Heart left ventricle (tissue), 16 donors: ENCODE measurements at regions not wholly inside any gene's neighbourhood (a gene's known extent, or its start where the extent isn't known, plus 50 kb on each side); places are given as distances from the start of the nearest gene placed in this dataset.

Experiments used
- ATAC-seq, 4 donors: fragments of 200-7000 bp; cut with Tn5 transposase; one replicate each; pipeline ENCODE4 v1.9.1; 2020 to 2022; ENCODE audit warnings: moderate library complexity in 4 of 4, mild to moderate bottlenecking in 3 of 4, moderate number of reproducible peaks in 1 of 4
- DNase-seq, 5 donors: peaks; one replicate each; pipeline ENCODE4 v3.0.0-alpha.2; 2020
- H3K27ac ChIP-seq, 12 donors: fragments of 200-600 bp; sonication (generic) in 4 of 12; one replicate each; pipeline versions ENCODE4 v1.5.0 to v1.8.0; 2016 to 2022; ENCODE audit warnings: mild to moderate bottlenecking in 2 of 12
- H3K27me3 ChIP-seq, 9 donors: fragments of 200-600 bp; sonication (generic) in 2 of 9; one replicate each; pipeline versions ENCODE4 v1.5.1 to v1.8.0; 2016 to 2022; ENCODE audit warnings: mild to moderate bottlenecking in 3 of 9
- H3K36me3 ChIP-seq, 9 donors: fragments of 200-600 bp; sonication (generic) in 2 of 9; one replicate each; pipeline versions ENCODE4 v1.5.0 to v1.8.0; 2018 to 2022; ENCODE audit warnings: mild to moderate bottlenecking in 2 of 9
- H3K4me1 ChIP-seq, 12 donors: fragments of 200-600 bp; sonication (generic) in 4 of 12; one replicate each; pipeline versions ENCODE4 v1.5.0 to v1.8.0; 2016 to 2022; ENCODE audit warnings: mild to moderate bottlenecking in 3 of 12
- H3K4me3 ChIP-seq, 12 donors: fragments of 200-600 bp; sonication (generic) in 4 of 12; one replicate each; pipeline versions ENCODE4 v1.5.0 to v1.8.0; 2017 to 2022; ENCODE audit warnings: mild to moderate bottlenecking in 9 of 12, moderate library complexity in 4 of 12
- H3K9me3 ChIP-seq, 12 donors: fragments of 200-600 bp; sonication (generic) in 4 of 12; one replicate each; pipeline versions ENCODE4 v1.5.0 to v1.8.0; 2016 to 2022; ENCODE audit warnings: mild to moderate bottlenecking in 1 of 12
- CTCF ChIP-seq, 12 donors: fragments of 200-600 bp; sonication (generic) in 4 of 12; IDR thresholded peaks; one replicate each; pipeline versions ENCODE4 v1.5.0 to v1.8.0; 2018 to 2022; ENCODE audit warnings: antibody characterized with exemption in 12 of 12, mild to moderate bottlenecking in 5 of 12
- POLR2A ChIP-seq, 2 donors: fragments of 450-650 bp; IDR thresholded peaks; one replicate each; pipeline ENCODE4 v1.6.1; 2017; ENCODE audit warnings: antibody characterized with exemption in 2 of 2, mild to moderate bottlenecking in 2 of 2, moderate library complexity in 2 of 2
- whole genome bisulfite sequencing, 4 donors: extraction: QIAGEN DNeasy Blood & Tissue Kit in 2 of 4; methylation state at CpG; one replicate each; pipeline versions ENCODE4 v1.1.5 to v1.1.7; 2013 to 2018; 5-methylcytosine and 5-hydroxymethylcytosine counted together
- intact Hi-C, 10 donors: fragments of 100-400 bp; cut with DNase I; formaldehyde crosslinking; loops; one replicate each; pipeline versions ENCODE4 v1.11.1 to v1.14.2; 2022
- donor health status: ischemic (EF 13 %, LVEDD 7.1; RV severe dilation, severe dysfunction).
- donor health status: healthy with polysubstance abuse.
- donor health status: DM: no; HTN: yes; CAD: no.
- donor health status: DM: no; HTN: no; CAD: no.
- donor health status: ischemic (EF 25% LVEDD 6.9; RV normal size, moderate dysfunction).
- donor health status: ischemic (EF 25% LVEDD 5.7; RV mildly dilated, moderate dysfunction).
- donor health status: healthy.
- donor health status: DM: yes; HTN: yes; CAD: no.
- donor health status: ischemic (EF 35%, LVEDD 5.7; RV mildly dilated, moderate dysfunction).
- donor health status: nonischemic (EF 11% LVEDD 7.7; RV severe dilation, severe dysfunction).
- donor health status: DM: yes; HTN: yes; CAD: no.
- donor health status: PGD.
- donor health status: ischemic (EF 29% LVEDD 5.4; RV normal size, mild dysfunction).
- donor health status: nonischemic (EF 23%, LVEDD 6.1; RV moderate dilation, normal function).

- intact Hi-C loops: no loop called here
- no peak for TF ChIP-seq CTCF (IDR thresholded peaks at IDR 0.05)
- TF ChIP-seq POLR2A (IDR thresholded peaks at IDR 0.05): no peak
- ATAC-seq (no peak), DNase-seq (no peak)
- Histone ChIP-seq H3K27me3 (no peaks in the 10 kb centered on the region), H3K4me3 (no peak overlapping the region), H3K9me3 (no peaks in the 10 kb centered on the region), H3K4me1 (no peaks in the 10 kb centered on the region), H3K27ac (no peak overlapping the region), H3K36me3 (no peaks in the 10 kb centered on the region)
- WGBS, 4 donors: 84 to 92% (median 91%) methylated on average over 7 to 8 of the region's 8 CpGs
These were observed 65.6 kb upstream of the TRIO start for GRCh38 chr5:14077501-14077900.

DNA sequence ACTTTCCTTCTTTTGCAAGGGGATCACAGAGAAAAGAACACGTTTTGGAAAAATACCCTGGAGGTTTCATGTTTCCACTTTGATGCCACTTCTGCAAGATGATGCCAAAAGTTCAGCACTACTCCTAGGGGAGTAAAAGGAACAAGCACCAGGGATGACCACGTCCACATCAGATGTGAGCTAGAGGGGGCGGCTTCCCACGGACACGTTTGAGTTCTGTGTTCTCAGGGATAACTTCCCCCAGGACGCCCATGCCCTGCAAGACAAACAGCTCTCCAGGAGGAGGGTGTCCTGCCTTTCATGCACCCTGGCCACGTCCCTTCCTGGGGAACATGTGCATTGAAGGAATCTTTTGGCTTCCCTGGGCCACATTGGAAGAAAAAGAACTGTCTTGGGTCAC, 66.6 kb upstream of the TRIO start:
- Histone ChIP-seq H3K27ac (no peak overlapping the region), H3K9me3 (no peaks in the 10 kb centered on the region), H3K4me1 (no peaks in the 10 kb centered on the region), H3K27me3 (no peaks in the 10 kb centered on the region), H3K4me3 (no peak overlapping the region), H3K36me3 (no peaks in the 10 kb centered on the region)
- ATAC-seq (no peak), DNase-seq (no peak)
- intact Hi-C loops: no loop called here
- TF ChIP-seq CTCF (IDR thresholded peaks at IDR 0.05): no peak
- 60 to 83% (median 72%) methylated on average over 6 to 7 of the region's 7 CpGs for WGBS, 4 donors

DNA sequence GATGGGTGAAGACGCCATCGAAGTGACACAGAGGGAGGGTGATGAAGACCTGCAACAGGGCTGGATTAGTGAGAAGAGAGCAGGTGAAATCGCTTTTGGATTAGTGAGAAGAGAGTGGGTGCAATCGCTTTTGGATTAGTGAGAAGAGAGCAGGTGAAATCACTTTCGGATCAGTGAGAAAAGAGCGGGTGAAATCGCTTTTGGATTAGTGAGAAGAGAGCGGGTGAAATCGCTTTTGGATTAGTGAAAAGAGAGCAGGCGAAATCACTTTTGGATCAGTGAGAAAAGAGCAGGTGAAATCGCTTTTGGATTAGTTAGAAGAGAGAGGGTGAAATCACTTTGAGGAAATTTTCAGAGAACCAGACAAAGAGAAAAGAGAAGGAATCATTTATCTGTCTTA, 67.2 kb upstream of the TRIO start:
- no peaks in the 10 kb centered on the region for H3K4me1 ChIP-seq
- intact Hi-C loops: no loop called here
- 89 to 94% (median 92%) methylated on average over 11 of the region's 11 CpGs for WGBS, 4 donors
- TF ChIP-seq CTCF (IDR thresholded peaks at IDR 0.05): no peak
- no peak for TF ChIP-seq POLR2A (IDR thresholded peaks at IDR 0.05)
- no peak for DNase-seq
- H3K36me3 ChIP-seq: no peaks in the 10 kb centered on the region
- ATAC-seq: no peak
- no peak overlapping the region for H3K27ac ChIP-seq
- no peaks in the 10 kb centered on the region for H3K9me3 ChIP-seq
- no peaks in the 10 kb centered on the region for H3K27me3 ChIP-seq
- no peak overlapping the region for H3K4me3 ChIP-seq

GRCh38 chr5:14071433-14071832, 71.7 kb upstream of the TRIO start:
- ATAC-seq (no peak), DNase-seq (no peak)
- Histone ChIP-seq H3K4me1 (no peaks in the 10 kb centered on the region), H3K4me3 (no peak overlapping the region), H3K36me3 (no peaks in the 10 kb centered on the region), H3K27ac (no peak overlapping the region), H3K27me3 (no peaks in the 10 kb centered on the region), H3K9me3 (no peaks in the 10 kb centered on the region)
- WGBS, 4 donors: 79 to 82% (median 81%) methylated on average over 5 of the region's 5 CpGs
- TF ChIP-seq POLR2A (IDR thresholded peaks at IDR 0.05): no peak
- TF ChIP-seq CTCF (IDR thresholded peaks at IDR 0.05): no peak
- intact Hi-C loops: no loop called here
